NOMO-1 treated with dmso at 0.1 percent for 144 hours (cell line): ENCODE measurements at regions not wholly inside any gene's neighbourhood (a gene's known extent, or its start where the extent isn't known, plus 50 kb on each side); places are given as distances from the start of the nearest gene placed in this dataset.
"Not testable (repeated sequence)": the region's sequence is repeated elsewhere in the genome, so short reads cannot be mapped to it uniquely, and the experiment has no call there.

Source experiments
- DNase-seq: peaks from one replicate; lab custom pipeline; 2025; ENCODE audit not compliant: unreplicated experiment; lab: John Stamatoyannopoulos, UW

DNA sequence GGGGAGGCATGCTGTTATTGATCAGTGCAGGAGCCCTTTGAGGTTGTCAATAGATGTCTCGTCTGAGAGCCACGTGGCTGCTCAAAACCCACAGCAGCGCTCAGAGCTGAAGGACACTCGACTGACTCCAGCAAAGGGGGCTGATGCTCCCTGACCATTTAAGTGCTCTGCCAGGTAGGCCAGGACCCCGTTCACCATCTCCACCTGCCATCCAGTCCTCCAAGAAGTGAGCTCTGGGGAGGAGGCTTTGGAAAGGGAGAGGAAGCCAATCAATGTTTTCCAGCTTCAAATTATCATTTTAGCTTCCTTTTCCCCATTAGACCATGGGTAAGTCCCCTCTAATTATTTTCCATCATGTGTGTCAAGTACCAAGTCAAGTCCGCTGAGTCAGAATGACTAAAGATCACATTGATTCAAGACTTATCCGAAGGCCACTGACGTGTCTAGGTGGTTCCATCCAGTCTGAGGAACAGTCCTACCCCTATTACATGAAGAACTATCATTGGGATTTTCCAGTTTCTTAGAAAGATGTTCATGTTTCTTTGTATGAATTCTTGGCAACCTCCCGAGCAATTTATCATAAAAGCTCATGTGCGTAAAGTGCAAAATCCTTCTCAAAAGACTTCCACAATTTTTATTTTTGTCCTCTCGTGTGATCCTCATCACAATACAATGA lies 302.6 kb upstream of the LYZL1 start:
- no peak for DNase-seq

GRCh38 chr10:28986856-28987255 lies 302.0 kb upstream of the LYZL1 start:
- no peak for DNase-seq

DNA sequence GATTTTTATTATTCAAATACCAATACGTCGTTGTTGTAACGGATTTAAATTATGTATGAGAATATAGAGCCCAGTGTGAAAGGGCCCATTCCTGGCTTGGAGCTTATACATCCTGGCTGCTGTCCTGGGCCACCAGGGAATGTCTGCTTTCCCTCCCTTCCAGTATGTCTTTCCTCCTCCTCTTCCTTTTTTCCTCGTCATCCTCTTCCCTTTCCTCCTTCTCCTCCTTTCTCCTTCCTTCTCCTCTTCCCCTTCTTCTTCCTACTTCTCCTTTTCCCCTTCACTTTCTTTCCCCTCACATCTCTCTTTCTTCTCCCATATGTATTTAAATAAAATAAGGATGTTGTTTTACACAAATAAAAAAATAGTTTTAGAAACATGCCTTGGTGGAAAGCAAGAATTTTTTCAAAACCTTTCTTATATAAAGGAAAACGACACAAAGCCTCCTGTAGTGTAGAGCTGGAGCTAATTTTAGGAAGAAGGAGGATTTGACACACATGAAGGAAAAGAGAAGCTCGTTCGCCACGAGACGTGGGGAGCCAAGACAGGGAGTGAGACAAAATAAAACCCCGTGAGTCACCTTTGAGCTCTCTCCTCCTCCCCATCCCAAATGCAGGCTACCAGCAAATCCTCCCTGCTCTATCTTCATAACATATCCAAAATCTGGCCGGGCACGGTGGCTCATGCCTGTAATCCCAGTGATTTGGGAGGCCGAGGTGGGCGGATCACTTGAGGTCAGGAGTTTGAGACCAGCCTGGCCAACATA lies 301.1 kb upstream of the LYZL1 start:
- no peak for DNase-seq

GRCh38 chr10:28988980-28989379 lies 299.9 kb upstream of the LYZL1 start:
- no peak for DNase-seq

- peak; percentile 1 for DNase-seq
Observed at GRCh38 chr10:28991333-28992270, 297.3 kb upstream of the LYZL1 start.

DNA sequence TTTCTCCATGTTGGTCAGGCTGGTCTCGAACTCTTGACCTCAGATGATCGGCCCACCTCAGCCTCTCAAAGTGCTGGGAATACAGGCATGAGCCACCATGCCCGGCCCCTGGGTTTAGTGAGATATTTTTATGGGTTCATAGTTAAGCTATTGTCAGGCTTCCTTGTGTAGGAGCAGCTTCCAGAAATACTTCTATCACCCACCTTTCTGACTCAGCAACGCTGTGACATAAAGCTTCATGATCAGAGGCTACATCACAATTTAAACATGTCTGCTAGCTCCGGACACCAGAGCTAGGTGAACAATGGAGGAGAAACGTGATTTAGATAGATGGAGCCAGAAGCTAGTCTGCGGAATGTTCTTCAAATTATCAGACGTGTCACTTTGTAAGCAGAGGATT lies 295.8 kb upstream of the LYZL1 start:
- no peak for DNase-seq

GRCh38 chr10:28993861-28994260 lies 295.0 kb upstream of the LYZL1 start:
- DNase-seq, result no peak

- DNase-seq, result not testable (repeated sequence)
Observed at GRCh38 chr10:28994802-28995201, 294.1 kb upstream of the LYZL1 start.

DNA sequence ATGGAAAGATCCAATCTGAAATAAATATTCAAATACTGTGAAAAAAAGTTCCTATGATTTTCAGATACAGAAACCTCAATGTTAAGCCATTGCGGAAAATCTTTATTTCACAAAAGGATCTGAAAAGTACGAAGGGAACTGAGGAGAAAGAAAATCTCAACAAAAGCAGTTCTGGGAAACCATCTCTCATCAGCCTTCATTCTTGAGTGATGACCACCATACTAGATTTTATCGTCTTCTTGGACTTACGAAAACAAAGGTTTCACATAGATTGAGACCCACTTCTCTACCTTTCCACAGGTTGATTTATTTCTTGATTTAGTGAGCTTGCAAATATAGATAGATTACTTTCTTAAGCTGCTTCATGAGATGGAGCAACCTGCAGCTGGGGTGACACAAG lies 293.4 kb upstream of the LYZL1 start:
- no peak for DNase-seq

DNA sequence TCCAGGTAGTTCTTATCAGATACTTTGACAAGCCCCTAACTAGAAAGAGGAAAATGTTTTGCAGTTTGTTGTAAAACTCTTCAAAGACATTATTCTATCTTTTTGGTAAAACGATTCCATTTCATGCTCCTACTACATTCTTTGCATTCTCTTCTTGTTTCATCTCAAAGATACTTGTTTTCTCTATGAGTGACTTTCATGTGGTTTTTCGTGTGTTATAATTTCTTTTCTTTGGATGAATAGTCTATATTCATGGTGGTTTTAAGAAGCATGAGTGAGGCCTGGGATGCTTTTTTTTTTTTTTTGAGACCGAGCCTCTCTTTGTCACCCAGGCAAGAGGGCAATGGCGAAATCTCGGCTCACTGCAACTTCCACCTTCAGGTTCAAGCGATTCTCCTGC lies 292.5 kb upstream of the LYZL1 start:
- no peak for DNase-seq

DNA sequence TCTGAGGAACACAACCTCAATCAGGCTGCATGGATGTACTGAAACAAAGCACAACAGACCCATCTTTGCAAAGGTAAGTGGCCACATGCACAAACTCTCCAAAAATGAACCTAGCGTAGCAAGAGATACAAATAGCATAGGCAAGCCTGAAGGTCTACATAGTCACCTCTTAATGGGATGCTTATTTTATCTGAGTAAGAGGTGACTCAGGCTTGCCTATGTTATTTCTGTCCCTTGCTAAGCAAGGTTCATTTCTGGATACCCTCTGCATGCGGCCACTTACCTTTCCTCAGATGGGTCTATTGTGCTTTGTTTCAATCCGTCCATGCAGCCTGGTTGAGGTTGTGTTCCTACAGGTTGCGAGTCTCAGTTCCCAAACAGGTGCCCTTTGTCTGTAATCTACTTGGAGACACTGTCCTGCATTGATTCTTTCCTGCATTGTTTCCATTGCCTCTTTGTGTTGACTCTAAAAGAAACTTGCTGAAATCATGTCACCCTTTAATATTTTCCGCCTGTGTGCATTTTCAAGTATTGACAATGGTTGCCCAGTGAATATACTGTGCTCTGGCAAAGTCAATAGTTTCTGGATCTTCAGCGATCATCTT lies 291.8 kb upstream of the LYZL1 start:
- DNase-seq, result no peak

- no peak for DNase-seq
Observed at GRCh38 chr10:28997734-28998133, 291.1 kb upstream of the LYZL1 start.

DNA sequence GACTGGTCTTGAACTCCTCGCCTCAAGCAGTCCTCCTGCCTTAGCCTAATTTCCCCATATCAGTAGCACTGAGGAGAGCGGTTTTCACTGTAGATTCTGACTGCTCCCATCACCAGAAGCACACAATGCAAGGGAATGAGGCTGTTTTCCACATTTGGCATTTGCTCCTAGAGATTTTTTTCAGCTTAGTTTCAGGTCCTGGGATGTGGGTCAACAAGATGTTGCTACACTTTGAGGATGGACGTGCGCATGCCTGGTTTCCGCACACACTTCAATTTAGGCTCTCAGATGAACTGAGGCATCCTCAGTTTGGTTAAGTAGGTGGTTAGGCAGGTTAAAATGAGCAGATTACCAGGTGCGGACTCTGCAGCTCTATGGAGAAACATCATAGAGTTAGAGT lies 287.1 kb upstream of the LYZL1 start:
- no peak for DNase-seq

DNA sequence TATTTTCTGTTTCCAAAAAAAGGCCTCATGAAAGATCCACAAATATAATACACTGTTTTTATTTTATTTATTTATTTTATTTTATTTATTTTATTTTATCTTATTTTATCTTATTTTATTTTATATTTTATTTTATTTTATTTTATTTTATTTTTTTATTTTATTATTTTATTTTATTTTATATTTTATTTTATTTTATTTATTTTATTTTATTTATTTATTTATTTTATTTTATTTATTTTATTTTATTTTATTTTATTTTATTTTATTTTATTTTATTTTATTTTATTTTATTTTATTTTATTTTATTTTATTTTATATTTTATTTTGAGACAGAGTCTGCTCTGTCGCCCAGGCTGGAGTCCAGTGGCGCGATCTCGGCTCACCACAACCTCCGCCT lies 285.9 kb upstream of the LYZL1 start:
- not testable (repeated sequence) for DNase-seq

DNA sequence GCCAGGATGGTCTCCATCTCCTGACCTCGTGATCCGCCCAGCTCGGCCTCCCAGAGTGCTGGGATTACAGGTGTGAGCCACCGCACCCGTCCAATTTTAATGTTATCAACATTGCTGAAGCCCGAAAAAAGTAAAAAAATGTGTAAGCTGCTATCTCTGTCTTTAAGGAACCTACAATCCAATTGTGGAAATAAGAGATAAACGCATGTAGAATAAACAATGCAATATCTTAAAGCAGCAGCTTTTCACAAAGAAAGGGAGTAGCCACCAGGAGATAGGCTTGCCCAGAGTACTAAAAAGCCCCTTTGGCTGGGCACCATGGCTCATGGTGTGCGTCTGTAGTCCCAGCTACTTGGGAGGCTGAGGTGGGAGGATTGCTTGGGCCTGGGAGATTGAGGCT lies 282.9 kb upstream of the LYZL1 start:
- DNase-seq, result no peak

- DNase-seq, result no peak
Observed at GRCh38 chr10:29007370-29007747, 281.5 kb upstream of the LYZL1 start.

DNA sequence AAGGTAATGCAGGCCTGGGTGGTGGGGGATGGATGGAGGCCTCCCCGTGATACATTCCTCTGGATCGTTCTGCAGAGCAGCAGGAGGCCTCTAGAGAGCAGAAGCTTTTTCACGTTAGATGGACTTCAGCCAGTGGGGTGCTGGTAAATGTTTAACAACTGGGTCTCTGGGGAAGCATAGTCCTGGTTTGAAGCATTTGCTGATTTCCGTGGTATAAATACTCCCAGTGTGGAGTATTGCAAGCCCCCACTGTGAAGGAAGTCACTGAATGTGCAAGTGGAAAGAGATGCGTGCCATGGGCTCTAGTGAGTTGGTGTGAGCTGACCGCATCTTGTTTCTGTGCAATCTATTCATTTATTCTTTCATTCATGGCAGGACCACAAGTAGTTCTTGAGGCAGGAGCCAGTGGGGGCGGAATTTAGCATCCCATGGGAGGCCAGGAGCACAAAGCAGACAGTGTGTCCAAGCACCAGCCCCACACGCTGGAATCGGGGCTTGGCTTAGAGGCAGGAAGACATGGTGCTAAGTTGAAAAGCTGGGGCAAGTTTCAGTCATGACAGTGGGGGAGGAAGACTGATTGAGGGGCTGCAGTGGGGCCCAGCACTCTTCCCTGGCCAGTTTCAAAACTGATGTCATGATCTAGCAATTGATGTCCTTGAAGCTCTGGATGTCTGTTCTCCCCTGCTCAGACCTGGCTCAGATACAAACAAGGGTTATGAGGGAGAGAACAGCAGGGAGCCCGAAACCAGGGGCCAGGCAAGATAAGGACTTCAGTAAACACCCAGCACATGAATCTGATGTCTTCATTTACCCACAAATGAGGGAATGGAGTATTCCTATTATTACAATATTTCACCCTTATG lies 280.9 kb upstream of the LYZL1 start:
- DNase-seq, result no peak

GRCh38 chr10:29009464-29009863 lies 279.4 kb upstream of the LYZL1 start:
- no peak for DNase-seq

GRCh38 chr10:29011516-29011915 lies 277.4 kb upstream of the LYZL1 start:
- no peak for DNase-seq

DNA sequence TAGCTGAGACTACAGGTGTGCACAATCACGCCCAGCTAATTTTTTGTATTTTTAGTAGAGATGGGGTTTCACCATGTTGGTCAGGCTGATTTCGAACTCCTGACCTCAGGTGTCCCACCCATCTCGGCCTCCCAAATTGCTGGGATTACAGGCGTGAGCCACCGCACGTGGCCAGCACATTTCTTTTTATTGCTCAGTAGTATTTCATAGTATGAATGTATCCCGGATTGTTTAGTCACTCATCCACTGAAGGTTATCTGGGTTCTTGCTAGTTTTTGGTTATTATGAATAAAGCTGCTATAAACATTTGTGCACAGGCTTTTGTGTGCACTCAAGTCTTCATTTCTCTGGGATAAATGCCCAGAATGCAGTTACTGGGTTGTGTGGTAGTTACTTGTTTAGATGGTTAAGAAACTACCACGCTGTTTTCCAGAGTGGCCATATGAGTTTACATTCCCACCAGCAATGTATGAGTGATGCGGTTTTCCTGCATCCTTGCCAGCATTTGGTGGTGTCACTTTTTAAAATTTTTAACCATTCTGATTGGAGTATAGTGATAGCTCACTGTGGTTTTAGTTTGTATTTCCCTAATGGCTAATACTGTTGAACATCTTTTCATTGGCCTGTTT lies 275.8 kb upstream of the LYZL1 start:
- no peak for DNase-seq
